Testis (tissue), 2 donors: ENCODE measurements at regions not wholly inside any gene's neighbourhood (a gene's known extent, or its start where the extent isn't known, plus 50 kb on each side); places are given as distances from the start of the nearest gene placed in this dataset.

Source experiments
- DNase-seq: peaks from one replicate; pipeline ENCODE4 v3.0.0-alpha.2; 2019
- H3K27ac ChIP-seq, 2 donors: fragments of 200-600 bp; sonication (generic); one replicate each; pipeline ENCODE4 v1.5.1; 2019
- H3K27me3 ChIP-seq: fragments of 200-600 bp; sonication (generic); one replicate; pipeline ENCODE4 v1.5.1; 2019
- H3K36me3 ChIP-seq: fragments of 200-600 bp; sonication (generic); one replicate; pipeline ENCODE4 v1.5.1; 2017; ENCODE audit warnings: low read depth; ENCODE audit errors: missing control alignments
- H3K4me1 ChIP-seq: fragments of 200-600 bp; sonication (generic); one replicate; pipeline ENCODE4 v1.5.1; 2019
- H3K4me3 ChIP-seq, 2 donors: fragments of 200-600 bp; sonication (generic); one replicate each; pipeline ENCODE4 v1.5.1; 2017 to 2019
- H3K9me3 ChIP-seq: fragments of 200-600 bp; sonication (generic); one replicate; pipeline ENCODE4 v1.5.1; 2017
- CTCF ChIP-seq, 3 experiments: fragments of 450-650 bp in 2 of 3; fragments of 200-600 bp in 1 of 3; sonication (generic) in 1 of 3; IDR thresholded peaks; one replicate each; pipeline ENCODE4 v1.5.1; 2016 to 2019; ENCODE audit warnings: antibody characterized with exemption in 3 of 3, mild to moderate bottlenecking in 2 of 3, moderate library complexity in 1 of 3
- POLR2A ChIP-seq: fragments of 450-650 bp; IDR thresholded peaks from one replicate; pipeline ENCODE4 v1.6.1; 2017; ENCODE audit warnings: antibody characterized with exemption, mild to moderate bottlenecking, moderate library complexity
- WGBS, 2 donors: methylation state at CpG; one replicate each; pipeline ENCODE4 v1.1.5; 2018; 5-methylcytosine and 5-hydroxymethylcytosine counted together
- intact Hi-C: fragments of 100-400 bp; cut with DNase I; formaldehyde crosslinking; loops from one replicate; pipeline ENCODE4 v1.15.1; 2023; ENCODE audit warnings: low total_unique reads

- no peak for TF ChIP-seq POLR2A
- no peak for TF ChIP-seq CTCF (IDR thresholded peaks at IDR 0.05)
- WGBS, 2 donors = 74 to 88% methylated on average over 4 of the region's 4 CpGs
- Histone ChIP-seq H3K4me1 (no peaks in the 10 kb centered on the region), H3K27me3 (no peaks in the 10 kb centered on the region), H3K36me3 (no peaks in the 10 kb centered on the region), H3K9me3 (no peaks in the 10 kb centered on the region), H3K27ac (no peak overlapping the region), H3K4me3 (no peak overlapping the region)
- intact Hi-C loops = no loop called here
- DNase-seq = no peak
These were observed 510.1 kb upstream of the CFAP20DC start for GRCh38 chr3:59559721-59560435.

GRCh38 chr3:59558906-59559720, 509.3 kb upstream of the CFAP20DC start:
- TF ChIP-seq CTCF (IDR thresholded peaks at IDR 0.05) = no peak
- TF ChIP-seq POLR2A = no peak
- Histone ChIP-seq H3K36me3 (no peaks in the 10 kb centered on the region), H3K27ac (no peak overlapping the region), H3K27me3 (no peaks in the 10 kb centered on the region), H3K9me3 (no peaks in the 10 kb centered on the region), H3K4me3 (no peak overlapping the region), H3K4me1 (no peaks in the 10 kb centered on the region)
- DNase-seq = no peak
- intact Hi-C loops = no loop called here
- 54 to 65% methylated on average over 1 of the region's 1 CpG for WGBS, 2 donors

- Histone ChIP-seq H3K4me1 (no peaks in the 10 kb centered on the region), H3K4me3 (no peak overlapping the region), H3K27me3 (no peaks in the 10 kb centered on the region), H3K36me3 (no peaks in the 10 kb centered on the region), H3K9me3 (no peaks in the 10 kb centered on the region), H3K27ac (no peak overlapping the region)
- WGBS, 2 donors = 54 to 60% methylated on average over 6 of the region's 6 CpGs
- TF ChIP-seq POLR2A (no peak), CTCF (IDR thresholded peaks at IDR 0.05) (no peak)
- DNase-seq = no peak
- intact Hi-C loops = no loop called here
These were observed 505.9 kb upstream of the CFAP20DC start for GRCh38 chr3:59555593-59556315.

GRCh38 chr3:59553076-59553475, 503.3 kb upstream of the CFAP20DC start:
- no peaks in the 10 kb centered on the region for H3K4me1 ChIP-seq
- H3K27me3 ChIP-seq = no peaks in the 10 kb centered on the region
- DNase-seq = no peak
- WGBS, 2 donors = 71 to 80% methylated on average over 3 of the region's 3 CpGs
- no peaks in the 10 kb centered on the region for H3K9me3 ChIP-seq
- H3K27ac ChIP-seq = no peak overlapping the region
- intact Hi-C loops = no loop called here
- TF ChIP-seq CTCF (IDR thresholded peaks at IDR 0.05) (no peak), POLR2A (no peak)
- H3K36me3 ChIP-seq = no peaks in the 10 kb centered on the region
- H3K4me3 ChIP-seq = no peak overlapping the region
